GM13976 (cell line): ENCODE measurements at regions not wholly inside any gene's neighbourhood (a gene's known extent, or its start where the extent isn't known, plus 50 kb on each side); places are given as distances from the start of the nearest gene placed in this dataset.
A peak's percentile ranks its signal among the peaks of the same experiment; 100 is the strongest.
"Not testable (repeated sequence)": the region's sequence is repeated elsewhere in the genome, so short reads cannot be mapped to it uniquely, and the experiment has no call there.

Experiments used
- DNase-seq: peaks from one replicate; pipeline ENCODE4 v3.0.0; 2012; ENCODE audit warnings: low spot score
- in situ Hi-C: fragments of 300-500 bp; cut with MboI; formaldehyde crosslinking; loops from one replicate; pipeline ENCODE4 v1.12.0; 2022; ENCODE audit warnings: low sequenced_read_pairs, mixed read lengths, inconsistent platforms; ENCODE audit not compliant: unreplicated experiment
- TF ChIP-seq, protein P1 (sequence below): IDR thresholded peaks from 2 replicates; pipeline ENCODE4 v1.5.1; 2012; ENCODE audit warnings: borderline replicate concordance, mild to moderate bottlenecking; ENCODE audit not compliant: insufficient read depth; ENCODE audit errors: extremely low read depth, missing control alignments, control extremely low read depth

DNA sequence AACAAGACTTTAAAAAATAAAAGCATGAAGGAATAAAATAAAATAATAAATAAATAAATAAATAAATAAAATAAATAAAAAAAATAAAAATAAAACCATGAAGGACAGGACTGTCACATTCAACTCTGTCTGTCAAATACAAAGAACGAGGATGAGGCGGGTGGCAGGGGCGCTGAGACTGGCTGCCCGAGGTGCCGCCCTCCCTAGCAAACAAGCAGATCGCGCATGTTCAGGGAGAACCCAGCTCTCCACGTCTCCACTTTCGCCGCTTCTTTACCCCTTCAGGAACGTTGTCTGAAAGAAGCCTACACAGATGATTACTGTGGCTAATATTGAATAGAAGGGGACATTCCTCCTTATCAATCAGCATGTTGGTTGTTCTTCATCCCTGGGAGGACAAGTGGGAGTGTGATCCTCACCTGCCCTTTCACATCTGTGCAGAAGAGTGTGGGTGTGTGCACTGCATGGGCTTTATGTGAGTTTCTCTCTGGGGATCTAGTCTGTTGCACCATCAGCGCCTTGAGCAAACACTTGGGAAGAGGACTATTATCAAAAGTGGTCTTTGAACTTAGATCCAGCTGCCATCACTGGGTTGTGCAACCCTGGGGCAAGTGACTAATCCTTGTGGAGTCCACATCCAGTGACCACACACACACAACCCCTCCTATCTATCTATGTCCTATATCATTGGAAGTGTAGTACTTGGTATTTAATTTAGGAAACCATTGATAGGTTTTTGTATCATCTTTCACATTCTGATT, 399.2 kb downstream of the IRX2 start:
- peak; percentile 2 for DNase-seq
- TF ChIP-seq, protein P1, sequence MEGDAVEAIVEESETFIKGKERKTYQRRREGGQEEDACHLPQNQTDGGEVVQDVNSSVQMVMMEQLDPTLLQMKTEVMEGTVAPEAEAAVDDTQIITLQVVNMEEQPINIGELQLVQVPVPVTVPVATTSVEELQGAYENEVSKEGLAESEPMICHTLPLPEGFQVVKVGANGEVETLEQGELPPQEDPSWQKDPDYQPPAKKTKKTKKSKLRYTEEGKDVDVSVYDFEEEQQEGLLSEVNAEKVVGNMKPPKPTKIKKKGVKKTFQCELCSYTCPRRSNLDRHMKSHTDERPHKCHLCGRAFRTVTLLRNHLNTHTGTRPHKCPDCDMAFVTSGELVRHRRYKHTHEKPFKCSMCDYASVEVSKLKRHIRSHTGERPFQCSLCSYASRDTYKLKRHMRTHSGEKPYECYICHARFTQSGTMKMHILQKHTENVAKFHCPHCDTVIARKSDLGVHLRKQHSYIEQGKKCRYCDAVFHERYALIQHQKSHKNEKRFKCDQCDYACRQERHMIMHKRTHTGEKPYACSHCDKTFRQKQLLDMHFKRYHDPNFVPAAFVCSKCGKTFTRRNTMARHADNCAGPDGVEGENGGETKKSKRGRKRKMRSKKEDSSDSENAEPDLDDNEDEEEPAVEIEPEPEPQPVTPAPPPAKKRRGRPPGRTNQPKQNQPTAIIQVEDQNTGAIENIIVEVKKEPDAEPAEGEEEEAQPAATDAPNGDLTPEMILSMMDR, result no peak
- in situ Hi-C loops, result no loop called here

DNA sequence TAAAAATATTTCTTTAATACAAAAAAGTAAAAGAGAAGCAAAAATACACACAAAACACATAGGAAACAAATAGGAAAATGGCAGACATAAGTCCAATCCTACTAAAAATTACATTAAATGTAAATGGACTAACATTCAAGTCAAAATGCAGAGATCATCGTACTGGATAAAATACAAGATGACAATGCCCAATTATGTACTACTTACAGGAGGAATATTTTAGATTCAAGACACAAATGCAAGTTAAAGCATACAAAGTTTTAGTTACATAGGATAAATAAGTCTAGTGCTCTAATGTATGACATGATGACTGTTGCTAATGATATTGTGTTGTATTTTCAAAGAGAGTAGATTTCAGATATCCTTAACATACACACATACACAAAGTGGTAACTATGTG, 401.7 kb downstream of the IRX2 start:
- DNase-seq, in situ Hi-C loops: not testable (repeated sequence)

DNA sequence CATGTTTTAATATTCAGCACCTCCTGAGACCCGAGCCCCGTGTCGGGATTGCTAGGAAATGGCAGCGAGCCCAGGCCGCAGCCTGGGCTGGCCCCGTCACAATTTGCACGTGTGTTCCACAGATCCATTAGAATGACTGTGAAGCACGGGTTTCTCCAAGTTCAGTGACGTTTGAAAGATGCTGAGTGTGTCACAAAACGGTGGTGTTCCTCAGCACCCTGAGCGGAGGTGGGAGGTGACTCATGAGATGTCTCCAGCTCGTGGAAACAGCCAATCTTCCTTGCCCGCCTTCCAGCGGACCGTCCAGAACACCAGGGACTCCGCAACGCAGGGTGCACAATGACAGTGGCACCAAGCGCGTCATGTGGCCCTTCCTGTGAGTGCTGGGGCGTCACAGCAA, 412.8 kb downstream of the IRX2 start:
- TF ChIP-seq, protein P1, result no peak
- in situ Hi-C loops, result no loop called here
- no peak for DNase-seq

DNA sequence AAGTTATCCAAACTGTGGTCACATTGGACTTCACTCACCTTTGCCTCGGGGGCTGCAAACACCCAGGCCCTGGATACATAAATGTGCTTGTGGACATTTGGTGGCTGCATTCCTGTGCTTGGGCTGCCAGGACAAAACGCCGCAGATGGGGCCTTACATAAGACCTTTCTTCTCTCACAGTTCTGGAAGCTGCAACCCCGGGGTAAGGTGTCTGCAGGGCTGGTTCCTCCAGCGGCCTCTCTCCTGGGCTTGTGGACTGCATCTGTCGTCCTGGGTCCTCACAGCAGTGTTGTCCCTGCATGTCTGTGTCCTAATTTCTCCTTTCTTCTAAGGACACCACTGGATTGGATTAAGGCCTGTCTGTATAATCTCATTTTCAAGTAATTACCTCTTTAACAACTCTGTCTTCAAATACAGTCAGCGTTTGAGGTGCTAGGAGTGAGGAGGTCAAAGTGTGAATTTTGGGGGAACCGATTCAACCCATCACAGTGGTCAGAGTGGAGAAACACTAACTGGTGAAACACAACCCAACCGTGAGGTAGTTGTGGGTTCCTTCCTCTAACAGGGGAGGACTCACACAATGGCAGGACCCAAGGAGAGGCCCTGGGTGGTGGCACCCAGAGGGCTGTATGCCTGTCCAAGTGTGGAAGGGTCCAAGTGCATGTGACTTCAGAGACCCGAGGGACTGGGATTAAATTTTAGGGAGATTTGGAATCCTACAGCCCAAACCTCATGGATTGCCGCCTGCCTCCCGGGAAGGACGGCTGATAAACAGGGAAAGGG, 415.6 kb downstream of the IRX2 start:
- no peak for DNase-seq
- in situ Hi-C loops, result no loop called here
- TF ChIP-seq, protein P1, result no peak

DNA sequence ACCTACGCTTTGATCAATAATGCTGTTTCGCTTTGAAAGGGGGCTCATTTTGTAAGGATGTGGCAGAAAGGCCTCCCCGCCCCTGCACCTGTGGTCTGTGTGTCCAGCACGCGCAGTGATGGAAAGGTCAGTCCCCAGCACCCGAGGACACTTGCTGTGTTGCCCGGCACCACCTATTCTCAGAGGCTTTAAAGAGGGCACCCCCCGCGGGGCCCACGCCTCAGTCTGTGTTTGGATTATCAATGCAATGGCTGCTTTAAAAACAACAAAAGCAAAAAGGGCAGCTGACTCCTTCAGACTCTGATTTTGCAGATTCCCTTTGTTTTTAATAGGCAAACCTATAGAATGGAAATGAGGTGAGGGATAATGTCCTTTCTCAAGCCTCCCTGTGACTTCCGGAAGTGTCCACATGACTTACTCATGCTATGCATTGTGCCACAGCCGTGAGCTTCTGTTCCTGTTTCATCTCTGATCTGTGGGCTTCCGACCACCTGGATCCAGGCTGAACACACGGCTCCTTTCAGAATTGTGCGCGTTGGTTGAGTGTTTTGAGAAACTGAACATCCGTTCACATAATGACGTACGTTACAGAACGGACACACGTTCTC, 416.2 kb downstream of the IRX2 start:
- in situ Hi-C loops, result no loop called here
- DNase-seq, result no peak

GRCh38 chr5:2334719-2335118, 416.8 kb downstream of the IRX2 start:
- TF ChIP-seq, protein P1, result no peak
- no peak for DNase-seq
- in situ Hi-C loops, result no loop called here

More for the DNA sequence above, 416.2 kb downstream of the IRX2 start:
- TF ChIP-seq, protein P1, result no peak

- DNase-seq, result no peak
- TF ChIP-seq, protein P1, result no peak
- in situ Hi-C loops, result no loop called here
These were observed 418.2 kb downstream of the IRX2 start for GRCh38 chr5:2333291-2333690.
